CD14-positive monocyte (primary cell): ENCODE measurements at regions not wholly inside any gene's neighbourhood (a gene's known extent, or its start where the extent isn't known, plus 50 kb on each side); places are given as distances from the start of the nearest gene placed in this dataset.

Source experiments
- DNase-seq, 3 donors: peaks; one replicate each; pipeline ENCODE4 v3.0.0-alpha.2; 2011 to 2022
- H2AFZ ChIP-seq: 2 replicates; pipeline ENCODE4 v1.6.0; 2012; ENCODE audit warnings: mild to moderate bottlenecking, low read depth, low read length, inconsistent platforms; ENCODE audit not compliant: insufficient read depth, poor library complexity, severe bottlenecking
- H3K27ac ChIP-seq, 2 donors: 1 replicate in 1 of 2; 2 replicates in 1 of 2; pipeline ENCODE4 v1.5.1; 2012 to 2013; ENCODE audit warnings: low read length in 2 of 2, control low read depth in 1 of 2, inconsistent platforms in 1 of 2, low read depth in 1 of 2, mild to moderate bottlenecking in 1 of 2
- H3K27me3 ChIP-seq, 2 donors: one replicate each; pipeline versions ENCODE4 v1.6.0 to v1.6.1; 2011 to 2013; ENCODE audit warnings: low read length in 2 of 2; ENCODE audit not compliant: control insufficient read depth in 2 of 2, insufficient read depth in 2 of 2
- H3K36me3 ChIP-seq, 2 donors: replicated peaks in 1 of 2; 1 replicate in 1 of 2; 2 replicates in 1 of 2; pipeline versions ENCODE4 v1.5.1 to v1.6.1; 2012 to 2013; ENCODE audit warnings: low read length in 2 of 2, control low read depth in 1 of 2, inconsistent platforms in 1 of 2, mild to moderate bottlenecking in 1 of 2; ENCODE audit not compliant: insufficient read depth in 2 of 2, control insufficient read depth in 1 of 2
- H3K4me1 ChIP-seq, 2 donors: 1 replicate in 1 of 2; 2 replicates in 1 of 2; pipeline versions ENCODE4 v1.5.1 to v1.6.1; 2012 to 2013; ENCODE audit warnings: low read length in 2 of 2, control low read depth in 1 of 2, inconsistent platforms in 1 of 2, mild to moderate bottlenecking in 1 of 2, moderate library complexity in 1 of 2; ENCODE audit not compliant: insufficient read depth in 2 of 2, control insufficient read depth in 1 of 2
- H3K4me2 ChIP-seq: replicated peaks from 2 replicates; pipeline ENCODE3; 2012; ENCODE audit warnings: low read length, moderate library complexity, mild to moderate bottlenecking; ENCODE audit not compliant: poor library complexity, severe bottlenecking; ENCODE audit errors: extremely low read depth
- H3K4me3 ChIP-seq, 3 experiments: fragments of 200-600 bp in 1 of 3; sonication (generic) in 1 of 3; replicated peaks in 1 of 3; 1 replicate in 2 of 3; 2 replicates in 1 of 3; pipeline ENCODE4 v1.5.1; 2011 to 2013; ENCODE audit warnings: low read length in 3 of 3, mild to moderate bottlenecking in 3 of 3, control low read depth in 2 of 3, low read depth in 2 of 3, inconsistent platforms in 1 of 3, moderate library complexity in 1 of 3
- H3K79me2 ChIP-seq: 2 replicates; pipeline ENCODE4 v1.6.0; 2012; ENCODE audit warnings: mild to moderate bottlenecking, control low read depth, inconsistent platforms, low read length, moderate library complexity; ENCODE audit not compliant: insufficient read depth
- H3K9ac ChIP-seq: 2 replicates; pipeline ENCODE4 v1.6.0; 2017; ENCODE audit warnings: low read length, mild to moderate bottlenecking; ENCODE audit not compliant: insufficient read depth, poor library complexity, severe bottlenecking
- H3K9me3 ChIP-seq, 2 donors: replicated peaks in 1 of 2; 1 replicate in 1 of 2; 2 replicates in 1 of 2; pipeline versions ENCODE4 v1.5.1 to v1.6.1; 2012 to 2013; ENCODE audit warnings: low read length in 2 of 2, control low read depth in 1 of 2; ENCODE audit not compliant: control insufficient read depth in 1 of 2, insufficient read depth in 1 of 2
- H4K20me1 ChIP-seq: 2 replicates; pipeline ENCODE4 v1.6.0; 2012; ENCODE audit warnings: mild to moderate bottlenecking, low read length, control low read depth, moderate library complexity; ENCODE audit not compliant: insufficient read depth
- H3K27ac Mint-ChIP-seq, 7 donors: one replicate each; pipeline ENCODE4 v1.8.0; 2020; ENCODE audit warnings: mild to moderate bottlenecking in 7 of 7, mixed read lengths in 7 of 7, moderate library complexity in 6 of 7, inconsistent platforms in 2 of 7
- H3K27me3 Mint-ChIP-seq, 3 donors: one replicate each; pipeline ENCODE4 v1.8.0; 2021 to 2022; ENCODE audit warnings: low read depth in 3 of 3, mild to moderate bottlenecking in 3 of 3, mixed read lengths in 3 of 3, moderate library complexity in 3 of 3, inconsistent platforms in 1 of 3
- H3K36me3 Mint-ChIP-seq, 2 donors: one replicate each; pipeline ENCODE4 v1.8.0; 2020; ENCODE audit warnings: mixed read lengths in 2 of 2, inconsistent platforms in 1 of 2, mild to moderate bottlenecking in 1 of 2
- H3K4me1 Mint-ChIP-seq: one replicate; pipeline ENCODE4 v1.8.0; 2020; ENCODE audit warnings: mild to moderate bottlenecking, mixed read lengths
- H3K4me3 Mint-ChIP-seq, 2 donors: one replicate each; pipeline ENCODE4 v1.8.0; 2020; ENCODE audit warnings: mild to moderate bottlenecking in 2 of 2, mixed read lengths in 2 of 2, moderate library complexity in 1 of 2
- H3K9me3 Mint-ChIP-seq, 7 donors: one replicate each; pipeline ENCODE4 v1.8.0; 2020 to 2022; ENCODE audit warnings: mixed read lengths in 7 of 7, mild to moderate bottlenecking in 6 of 7, moderate library complexity in 6 of 7, inconsistent platforms in 2 of 7
- CTCF ChIP-seq: fragments of 200-600 bp; IDR thresholded peaks from one replicate; pipeline ENCODE4 v1.8.0; 2022; ENCODE audit warnings: antibody characterized with exemption, mild to moderate bottlenecking
- WGBS: methylation state at CpG from one replicate; pipeline ENCODE4 v1.1.5; 2013; ENCODE audit warnings: missing lambda C conversion rate; ENCODE audit not compliant: insufficient coverage; 5-methylcytosine and 5-hydroxymethylcytosine counted together
- intact Hi-C, 2 donors: fragments of 100-400 bp; cut with micrococcal nuclease; formaldehyde crosslinking; loops; one replicate each; pipeline versions ENCODE4 v1.15.0 to v1.15.1; 2023

- Mint-ChIP-seq H3K27ac (no peak overlapping the region), H3K9me3 (peaks cover 0 to 5% (median 0%) of the 10 kb centered on the region in 7 donors), H3K27me3 (no peaks in the 10 kb centered on the region), H3K36me3 (no peaks in the 10 kb centered on the region), H3K4me1 (no peaks in the 10 kb centered on the region), H3K4me3 (no peak overlapping the region)
- Histone ChIP-seq H3K27ac (no peak overlapping the region), H2AFZ (no peak overlapping the region), H3K4me1 (no peaks in the 10 kb centered on the region), H3K27me3 (no peaks in the 10 kb centered on the region), H3K36me3 (no peaks in the 10 kb centered on the region), H3K4me2 (no peak overlapping the region), H3K4me3 (no peak overlapping the region), H3K79me2 (no peaks in the 10 kb centered on the region), H4K20me1 (no peaks in the 10 kb centered on the region), H3K9me3 (no peaks in the 10 kb centered on the region), H3K9ac (no peak overlapping the region)
- DNase-seq = no peak
- intact Hi-C loops = no loop called here
- 86% methylated on average over 1 of the region's 1 CpG for WGBS
- TF ChIP-seq CTCF = no peak
These were observed 117.8 kb upstream of the ACP3 start for GRCh38 chr3:132199451-132199850.

- H3K36me3 Mint-ChIP-seq = no peaks in the 10 kb centered on the region
- 100% methylated on average over 3 of the region's 3 CpGs for WGBS
These were observed 114.6 kb upstream of the ACP3 start for GRCh38 chr3:132202586-132202985.

More at GRCh38 chr3:132202586-132202985, 114.6 kb upstream of the ACP3 start:
- Mint-ChIP-seq H3K9me3 (peaks cover 0 to 2% (median 0%) of the 10 kb centered on the region in 7 donors), H3K4me1 (no peaks in the 10 kb centered on the region), H3K27ac (no peak overlapping the region), H3K4me3 (no peak overlapping the region), H3K27me3 (peaks cover 0 to 2% (median 0%) of the 10 kb centered on the region in 3 donors)
- H2AFZ ChIP-seq = no peak overlapping the region
- H3K79me2 ChIP-seq = no peaks in the 10 kb centered on the region
- TF ChIP-seq CTCF = no peak
- no peaks in the 10 kb centered on the region for H3K27me3 ChIP-seq
- H3K9me3 ChIP-seq = no peaks in the 10 kb centered on the region
- no peak overlapping the region for H3K27ac ChIP-seq
- DNase-seq = no peak
- H3K4me3 ChIP-seq = no peak overlapping the region
- intact Hi-C loops = no loop called here
- no peaks in the 10 kb centered on the region for H3K4me1 ChIP-seq
- H3K36me3 ChIP-seq = no peaks in the 10 kb centered on the region
- no peaks in the 10 kb centered on the region for H4K20me1 ChIP-seq
- H3K9ac ChIP-seq = no peak overlapping the region
- H3K4me2 ChIP-seq = no peak overlapping the region
